Type B pancreatic cell (in vitro differentiated cells): ENCODE measurements at regions not wholly inside any gene's neighbourhood (a gene's known extent, or its start where the extent isn't known, plus 50 kb on each side); places are given as distances from the start of the nearest gene placed in this dataset.

ENCODE experiments used
- DNase-seq: peaks from one replicate; pipeline ENCODE4 v3.0.0; 2021; ENCODE audit warnings: mixed read lengths; ENCODE audit not compliant: unreplicated experiment; ENCODE audit errors: extremely low spot score
- H3K27ac Mint-ChIP-seq: 2 replicates; pipeline ENCODE4 v1.8.0; 2021; ENCODE audit warnings: mild to moderate bottlenecking, mixed read lengths
- H3K27me3 Mint-ChIP-seq: 2 replicates; pipeline ENCODE4 v1.8.0; 2021; ENCODE audit warnings: mixed read lengths
- H3K36me3 Mint-ChIP-seq: 2 replicates; pipeline ENCODE4 v1.8.0; 2021; ENCODE audit warnings: mixed read lengths
- H3K4me1 Mint-ChIP-seq: one replicate; pipeline ENCODE4 v1.8.0; 2021; ENCODE audit warnings: mixed read lengths; ENCODE audit not compliant: unreplicated experiment
- H3K4me3 Mint-ChIP-seq: 2 replicates; pipeline ENCODE4 v1.8.0; 2021; ENCODE audit warnings: mild to moderate bottlenecking, mixed read lengths
- H3K9me3 Mint-ChIP-seq: 2 replicates; pipeline ENCODE4 v1.8.0; 2021; ENCODE audit warnings: mixed read lengths
- TF ChIP-seq, protein P1 (sequence below): fragments of 200-600 bp; sonication (generic); conservative IDR thresholded peaks from 2 replicates; pipeline ENCODE4 v1.5.0; 2021; ENCODE audit warnings: antibody characterized with exemption, mild to moderate bottlenecking

DNA sequence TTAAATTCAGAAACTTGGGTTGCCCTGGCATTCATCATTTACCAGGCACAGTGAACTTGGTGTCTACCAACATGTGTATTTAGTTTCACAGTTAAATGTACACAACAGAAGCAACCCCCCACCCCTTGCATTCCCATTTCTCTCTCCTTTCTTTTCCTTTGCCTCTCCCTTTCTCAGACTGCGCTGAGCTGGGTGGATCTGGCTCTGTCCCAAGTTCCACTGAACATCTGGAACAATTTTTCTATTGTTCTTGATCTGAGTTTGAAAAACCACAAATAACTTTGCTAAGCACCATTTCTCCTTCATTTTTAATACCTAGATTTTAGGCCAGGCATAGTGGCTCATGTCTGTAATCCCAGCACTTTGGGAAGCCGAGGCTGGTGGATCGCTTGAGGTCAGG, 242.2 kb downstream of the ABHD5 start:
- no peaks in the 10 kb centered on the region for H3K4me1 Mint-ChIP-seq
- TF ChIP-seq, protein P1, sequence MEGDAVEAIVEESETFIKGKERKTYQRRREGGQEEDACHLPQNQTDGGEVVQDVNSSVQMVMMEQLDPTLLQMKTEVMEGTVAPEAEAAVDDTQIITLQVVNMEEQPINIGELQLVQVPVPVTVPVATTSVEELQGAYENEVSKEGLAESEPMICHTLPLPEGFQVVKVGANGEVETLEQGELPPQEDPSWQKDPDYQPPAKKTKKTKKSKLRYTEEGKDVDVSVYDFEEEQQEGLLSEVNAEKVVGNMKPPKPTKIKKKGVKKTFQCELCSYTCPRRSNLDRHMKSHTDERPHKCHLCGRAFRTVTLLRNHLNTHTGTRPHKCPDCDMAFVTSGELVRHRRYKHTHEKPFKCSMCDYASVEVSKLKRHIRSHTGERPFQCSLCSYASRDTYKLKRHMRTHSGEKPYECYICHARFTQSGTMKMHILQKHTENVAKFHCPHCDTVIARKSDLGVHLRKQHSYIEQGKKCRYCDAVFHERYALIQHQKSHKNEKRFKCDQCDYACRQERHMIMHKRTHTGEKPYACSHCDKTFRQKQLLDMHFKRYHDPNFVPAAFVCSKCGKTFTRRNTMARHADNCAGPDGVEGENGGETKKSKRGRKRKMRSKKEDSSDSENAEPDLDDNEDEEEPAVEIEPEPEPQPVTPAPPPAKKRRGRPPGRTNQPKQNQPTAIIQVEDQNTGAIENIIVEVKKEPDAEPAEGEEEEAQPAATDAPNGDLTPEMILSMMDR: no peak
- DNase-seq: no peak

DNA sequence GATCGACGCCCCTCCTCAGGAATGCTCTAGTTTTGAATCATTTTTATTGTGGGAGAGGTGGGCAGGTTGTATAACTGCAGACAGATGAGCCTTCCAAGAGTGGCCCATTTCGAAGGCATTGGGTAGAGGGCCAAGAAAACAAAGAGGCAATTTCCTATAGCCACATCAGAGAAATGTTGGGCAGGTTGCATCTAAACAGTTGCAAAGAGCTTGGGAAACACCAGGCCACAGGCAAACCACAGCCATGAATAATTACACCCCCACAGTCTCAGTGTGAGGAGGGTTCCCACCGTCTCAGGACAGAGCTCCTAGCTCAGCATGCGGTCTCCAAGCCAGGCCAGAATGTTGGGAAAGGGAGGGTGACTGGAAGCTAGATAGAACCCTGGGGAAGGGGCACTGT, 257.3 kb downstream of the ABHD5 start:
- Mint-ChIP-seq H3K4me3 (no peak overlapping the region), H3K36me3 (no peaks in the 10 kb centered on the region), H3K27ac (no peak overlapping the region), H3K9me3 (no peaks in the 10 kb centered on the region), H3K27me3 (peaks cover 30% of the 10 kb centered on the region), H3K4me1 (no peaks in the 10 kb centered on the region)
- no peak for DNase-seq
- TF ChIP-seq, protein P1: no peak

More for the DNA sequence above, 242.2 kb downstream of the ABHD5 start:
- H3K9me3 Mint-ChIP-seq: no peaks in the 10 kb centered on the region
- H3K4me3 Mint-ChIP-seq: no peak overlapping the region
- H3K36me3 Mint-ChIP-seq: no peaks in the 10 kb centered on the region
- peaks cover 39% of the 10 kb centered on the region for H3K27me3 Mint-ChIP-seq
- H3K27ac Mint-ChIP-seq: no peak overlapping the region

DNA sequence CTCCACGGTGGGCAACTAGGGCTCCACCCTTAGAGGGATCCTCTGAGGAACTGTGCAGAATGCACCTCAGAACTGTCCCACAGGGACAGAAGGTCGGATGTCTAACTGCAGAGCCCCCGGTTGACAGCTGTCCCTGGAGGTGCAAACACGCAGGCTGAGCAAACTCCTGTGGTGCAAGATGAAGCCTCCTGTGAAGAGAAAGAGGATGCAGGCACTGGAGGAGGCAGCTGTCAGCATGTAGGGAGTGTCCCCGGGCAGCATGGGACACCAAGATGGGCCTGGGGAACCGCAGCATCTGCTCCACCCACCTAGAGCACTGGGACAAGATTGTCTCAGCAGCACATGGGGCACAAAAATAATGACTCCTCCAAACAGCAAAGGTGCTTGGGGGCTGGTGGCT, 258.9 kb downstream of the ABHD5 start:
- no peak for DNase-seq
- Mint-ChIP-seq H3K4me1 (peaks cover 5% of the 10 kb centered on the region), H3K36me3 (no peaks in the 10 kb centered on the region), H3K27me3 (peaks cover 38% of the 10 kb centered on the region), H3K27ac (no peak overlapping the region), H3K4me3 (no peak overlapping the region), H3K9me3 (no peaks in the 10 kb centered on the region)
- TF ChIP-seq, protein P1: no peak

DNA sequence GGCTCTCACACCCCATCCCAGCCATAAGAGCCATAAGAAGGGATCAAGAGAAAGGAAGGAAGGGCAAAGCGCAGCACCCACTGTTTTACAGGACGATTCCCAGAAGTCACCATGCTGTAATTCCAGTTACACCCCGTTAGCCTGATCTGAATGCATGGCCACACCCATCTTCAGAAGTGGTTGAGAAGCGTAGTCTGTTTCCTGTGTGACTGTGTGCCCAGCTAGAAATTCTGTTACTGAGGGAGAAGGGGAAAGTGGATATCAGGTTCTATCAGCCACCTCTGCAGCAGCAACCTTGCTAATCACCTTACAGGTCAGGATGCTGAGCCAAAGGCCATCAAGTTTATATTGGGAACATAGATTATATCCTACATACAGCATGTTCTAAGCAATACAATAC, 260.0 kb downstream of the ABHD5 start:
- Mint-ChIP-seq H3K9me3 (no peaks in the 10 kb centered on the region), H3K27me3 (peaks cover 46% of the 10 kb centered on the region), H3K27ac (no peak overlapping the region), H3K4me1 (peaks cover 5% of the 10 kb centered on the region), H3K36me3 (no peaks in the 10 kb centered on the region), H3K4me3 (no peak overlapping the region)
- DNase-seq: no peak
- TF ChIP-seq, protein P1: no peak

DNA sequence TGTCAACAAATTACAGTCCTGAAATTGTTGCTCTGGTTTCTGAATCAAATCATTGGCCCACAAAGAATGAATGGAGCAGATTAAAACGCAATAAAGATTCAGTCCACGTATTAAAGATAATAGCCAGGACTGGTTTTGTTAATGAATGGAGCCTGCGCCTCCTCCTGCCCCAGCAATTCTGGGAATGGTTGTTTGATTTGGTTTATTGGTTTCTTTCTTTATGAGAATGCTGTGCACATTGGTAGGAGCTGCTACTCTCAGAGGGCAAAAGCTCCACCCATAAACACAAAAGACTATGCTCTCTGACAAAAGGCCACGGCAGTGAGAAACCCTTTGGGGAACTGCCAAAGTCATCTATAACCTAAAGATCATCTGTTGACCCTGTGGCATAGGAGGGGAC, 261.1 kb downstream of the ABHD5 start:
- peaks cover 56% of the 10 kb centered on the region for H3K27me3 Mint-ChIP-seq
- no peaks in the 10 kb centered on the region for H3K9me3 Mint-ChIP-seq
- no peaks in the 10 kb centered on the region for H3K36me3 Mint-ChIP-seq
- TF ChIP-seq, protein P1: no peak
- no peak for DNase-seq
- no peak overlapping the region for H3K4me3 Mint-ChIP-seq
- H3K27ac Mint-ChIP-seq: no peak overlapping the region
- peaks cover 5% of the 10 kb centered on the region for H3K4me1 Mint-ChIP-seq

DNA sequence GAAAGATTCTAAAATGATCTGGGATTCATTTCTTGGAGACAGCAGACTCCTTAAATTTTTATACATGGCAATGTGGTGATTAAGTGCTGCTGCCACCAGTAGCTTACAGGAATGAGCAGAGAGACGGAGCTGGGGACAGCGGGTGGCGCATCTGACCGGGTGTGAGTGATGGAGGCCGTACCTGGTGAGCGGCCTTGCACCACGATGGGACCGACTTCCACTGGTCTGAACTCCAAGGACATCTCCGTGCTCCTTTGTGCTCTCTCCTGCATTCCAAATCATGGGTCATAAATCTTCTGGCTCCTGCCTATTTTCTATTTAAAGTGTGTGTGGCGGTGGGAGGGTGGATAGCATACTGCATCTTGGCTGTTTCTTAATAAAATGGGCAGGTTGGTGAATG, 262.6 kb downstream of the ABHD5 start:
- no peak for DNase-seq
- Mint-ChIP-seq H3K4me1 (peaks cover 5% of the 10 kb centered on the region), H3K9me3 (no peaks in the 10 kb centered on the region), H3K36me3 (no peaks in the 10 kb centered on the region), H3K27me3 (peaks cover 56% of the 10 kb centered on the region), H3K4me3 (no peak overlapping the region), H3K27ac (no peak overlapping the region)
- TF ChIP-seq, protein P1: no peak
